ENCODE measurements at regions not wholly inside any gene's neighbourhood (a gene's known extent, or its start where the extent isn't known, plus 50 kb on each side); places are given as distances from the start of the nearest gene placed in this dataset.

DNA sequence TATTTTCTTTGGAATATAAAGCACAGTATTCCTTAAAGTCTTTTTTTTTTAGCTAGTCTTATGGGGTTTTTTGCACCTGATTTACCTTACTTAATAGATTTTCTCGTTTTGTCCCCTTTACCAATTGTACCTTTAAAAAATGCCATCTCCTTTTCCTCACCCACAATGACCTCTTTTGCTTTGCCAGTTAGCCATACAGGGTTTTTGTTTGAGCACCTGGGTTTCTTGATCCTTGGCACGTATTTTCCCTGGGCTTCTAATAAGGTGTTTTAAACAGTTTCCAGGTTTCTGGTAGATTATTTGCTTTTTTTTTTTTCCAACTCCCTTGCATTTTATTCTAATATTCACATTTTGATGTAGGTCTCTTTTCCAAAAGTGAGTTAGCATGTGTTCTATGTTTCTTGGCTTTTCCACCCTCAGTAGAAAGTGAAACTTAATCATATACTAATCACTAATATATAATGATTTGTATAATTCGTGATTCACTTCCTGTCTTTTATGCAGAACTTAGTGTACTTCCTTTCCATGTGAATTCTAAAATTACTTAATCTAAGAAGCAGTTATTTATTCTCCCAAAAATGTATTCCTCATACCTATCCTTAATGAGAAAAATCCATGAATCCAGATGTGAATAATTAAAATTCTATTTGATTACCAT is 673.9 kb upstream of the RGMB start:
- peaks cover 44% of the 10 kb centered on the region for H3K4me1 ChIP-seq (ENCODE audit: control insufficient read depth, insufficient read depth, low read length, unreplicated experiment)
- no peaks in the 10 kb centered on the region for H3K79me2 ChIP-seq (ENCODE audit: control insufficient read depth, insufficient read depth, low read length, unreplicated experiment)
- H3K27me3 ChIP-seq (ENCODE audit: insufficient read depth, low read length), result no peaks in the 10 kb centered on the region
- no peak overlapping the region for H2AFZ ChIP-seq (ENCODE audit: low read length, unreplicated experiment)
- H3K36me3 ChIP-seq (ENCODE audit: insufficient read depth, low read length), result no peaks in the 10 kb centered on the region
- H3K27ac ChIP-seq (ENCODE audit: low read depth, low read length), result peak overlapping the region; percentile 80
- no peak overlapping the region for H3K4me3 ChIP-seq (ENCODE audit: low read depth, low read length)

DNA sequence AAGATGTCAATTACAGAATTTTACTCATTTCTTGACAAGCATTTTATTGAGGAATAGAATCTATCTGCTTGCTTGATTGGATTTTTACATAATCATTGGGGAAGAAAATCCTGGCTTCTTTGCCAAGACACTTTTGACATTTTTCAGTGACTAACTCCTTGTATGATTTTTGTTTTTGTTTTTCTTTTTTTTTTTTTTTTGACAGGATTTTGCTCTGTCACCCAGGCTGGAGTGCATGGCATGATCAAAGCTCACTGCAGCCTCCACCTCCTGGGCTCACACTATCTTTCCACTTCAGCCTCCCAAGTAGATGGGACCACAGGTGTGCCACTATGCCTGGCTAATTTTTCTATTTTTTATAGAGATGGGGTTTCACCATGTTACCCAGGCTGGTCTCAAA is 672.3 kb upstream of the RGMB start:
- Histone ChIP-seq H3K27me3 (ENCODE audit: insufficient read depth, low read length) (no peaks in the 10 kb centered on the region), H3K27ac (ENCODE audit: low read depth, low read length) (peak overlapping the region; percentile 80), H3K4me1 (ENCODE audit: control insufficient read depth, insufficient read depth, low read length, unreplicated experiment) (peaks cover 40% of the 10 kb centered on the region), H2AFZ (ENCODE audit: low read length, unreplicated experiment) (no peak overlapping the region), H3K4me3 (ENCODE audit: low read depth, low read length) (no peak overlapping the region), H3K79me2 (ENCODE audit: control insufficient read depth, insufficient read depth, low read length, unreplicated experiment) (no peaks in the 10 kb centered on the region), H3K36me3 (ENCODE audit: insufficient read depth, low read length) (no peaks in the 10 kb centered on the region)

DNA sequence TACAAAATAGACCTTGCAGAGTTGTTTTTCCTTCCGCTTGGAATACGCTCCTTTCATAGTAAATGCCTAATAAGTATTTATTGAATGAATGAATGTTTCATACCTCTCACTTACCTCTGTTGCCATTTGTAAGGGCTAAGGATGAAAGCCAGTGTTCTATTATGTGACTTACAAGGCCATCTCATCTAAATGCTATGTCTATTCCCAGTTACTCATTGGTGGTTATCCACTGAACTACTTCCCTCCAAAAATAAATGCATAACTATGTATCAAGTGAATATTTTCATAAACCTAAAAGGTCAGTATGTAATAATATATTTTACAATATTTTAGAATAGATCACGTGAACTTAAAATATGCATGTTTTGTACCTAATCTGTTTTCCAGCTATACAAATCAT is 670.5 kb upstream of the RGMB start:
- H3K27ac ChIP-seq (ENCODE audit: low read depth, low read length), result no peak overlapping the region
- H2AFZ ChIP-seq (ENCODE audit: low read length, unreplicated experiment), result no peak overlapping the region

DNA sequence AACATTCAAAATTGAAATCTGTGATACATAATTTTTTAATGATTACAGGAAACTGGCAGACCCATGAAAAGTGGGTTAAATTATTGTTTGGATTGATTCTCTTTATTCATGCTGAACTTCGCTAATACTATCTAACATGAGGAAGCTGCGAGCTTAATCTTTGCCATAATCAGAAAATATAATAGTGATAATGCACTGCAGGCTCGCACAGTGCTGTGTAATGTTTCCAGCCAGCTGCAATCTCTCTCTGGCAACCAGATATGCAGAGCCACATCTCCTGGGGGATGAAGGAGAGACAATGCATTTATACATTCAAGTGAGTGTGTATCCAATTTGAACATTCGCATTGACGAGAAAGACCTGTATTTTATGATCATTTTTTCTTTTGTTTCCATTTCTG is 669.7 kb upstream of the RGMB start:
- peaks cover 53% of the 10 kb centered on the region for H3K4me1 ChIP-seq (ENCODE audit: control insufficient read depth, insufficient read depth, low read length, unreplicated experiment)
- no peak overlapping the region for H2AFZ ChIP-seq (ENCODE audit: low read length, unreplicated experiment)
- H3K79me2 ChIP-seq (ENCODE audit: control insufficient read depth, insufficient read depth, low read length, unreplicated experiment), result no peaks in the 10 kb centered on the region
- H3K27ac ChIP-seq (ENCODE audit: low read depth, low read length), result no peak overlapping the region
- no peaks in the 10 kb centered on the region for H3K27me3 ChIP-seq (ENCODE audit: insufficient read depth, low read length)
- no peak overlapping the region for H3K4me3 ChIP-seq (ENCODE audit: low read depth, low read length)
- H3K36me3 ChIP-seq (ENCODE audit: insufficient read depth, low read length), result no peaks in the 10 kb centered on the region

More for the DNA sequence above, 670.5 kb upstream of the RGMB start:
- Histone ChIP-seq H3K27me3 (ENCODE audit: insufficient read depth, low read length) (no peaks in the 10 kb centered on the region), H3K4me1 (ENCODE audit: control insufficient read depth, insufficient read depth, low read length, unreplicated experiment) (peaks cover 48% of the 10 kb centered on the region), H3K36me3 (ENCODE audit: insufficient read depth, low read length) (no peaks in the 10 kb centered on the region), H3K79me2 (ENCODE audit: control insufficient read depth, insufficient read depth, low read length, unreplicated experiment) (no peaks in the 10 kb centered on the region), H3K4me3 (ENCODE audit: low read depth, low read length) (no peak overlapping the region)

DNA sequence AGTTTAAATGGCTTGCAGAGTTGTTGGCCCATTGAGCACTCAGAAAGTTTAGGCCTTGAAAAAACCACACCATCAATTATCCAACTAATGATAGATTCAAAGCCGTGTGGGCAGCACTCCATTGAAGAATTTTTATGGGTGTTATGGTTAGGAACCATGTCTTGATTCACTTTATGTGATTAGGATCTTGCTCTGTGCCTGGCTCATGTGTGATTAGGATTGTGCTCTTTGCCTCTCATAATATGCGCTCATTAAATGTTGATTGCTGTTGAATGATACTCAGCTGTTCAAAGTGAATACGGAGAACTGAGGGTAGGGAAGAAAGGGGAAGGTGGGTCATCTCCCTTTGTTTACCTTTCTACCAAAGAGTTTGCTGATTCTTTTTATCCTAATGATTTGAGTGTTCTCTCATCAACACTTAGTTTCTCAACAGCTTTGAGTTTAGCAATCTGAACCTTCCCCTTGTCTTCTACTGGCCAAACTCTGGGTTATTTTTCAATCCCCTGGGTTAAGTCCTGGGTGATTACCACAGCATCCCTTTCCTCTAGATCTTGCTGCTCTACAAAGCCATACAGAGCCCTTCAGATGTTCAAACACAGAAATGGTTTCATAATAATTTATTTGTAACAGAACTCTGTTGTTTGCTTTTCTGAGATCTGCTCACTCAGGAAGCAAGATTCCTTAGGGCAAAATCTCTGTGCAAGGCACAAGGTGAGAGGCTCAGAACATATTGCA is 668.8 kb upstream of the RGMB start:
- peaks cover 57% of the 10 kb centered on the region for H3K4me1 ChIP-seq (ENCODE audit: control insufficient read depth, insufficient read depth, low read length, unreplicated experiment)
- no peak overlapping the region for H2AFZ ChIP-seq (ENCODE audit: low read length, unreplicated experiment)
- no peak overlapping the region for H3K4me3 ChIP-seq (ENCODE audit: low read depth, low read length)
- H3K27me3 ChIP-seq (ENCODE audit: insufficient read depth, low read length), result no peaks in the 10 kb centered on the region
- peak overlapping the region; percentile 9; the same call in 1 of the 2 replicates for H3K27ac ChIP-seq (ENCODE audit: low read depth, low read length)
- no peaks in the 10 kb centered on the region for H3K79me2 ChIP-seq (ENCODE audit: control insufficient read depth, insufficient read depth, low read length, unreplicated experiment)
- H3K36me3 ChIP-seq (ENCODE audit: insufficient read depth, low read length), result no peaks in the 10 kb centered on the region

DNA sequence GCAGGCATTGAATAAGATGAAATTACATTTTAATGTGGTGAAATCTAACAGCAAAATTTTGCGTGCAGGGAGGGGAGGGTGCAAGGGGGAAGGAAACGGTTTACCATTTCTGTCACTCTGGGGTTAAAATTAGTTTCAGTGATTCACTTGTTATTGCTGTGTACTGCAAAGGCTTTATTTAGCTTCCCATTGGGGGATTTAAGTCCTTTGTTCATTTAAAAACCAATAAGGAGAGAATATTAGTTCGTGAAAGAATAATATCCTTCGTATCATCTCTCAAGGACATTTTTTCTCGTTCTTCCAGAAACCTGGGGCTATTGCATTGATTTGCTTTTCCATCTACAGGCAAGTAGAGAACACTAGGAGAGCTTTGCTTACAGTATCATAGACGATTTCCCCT is 667.8 kb upstream of the RGMB start:
- Histone ChIP-seq H3K4me1 (ENCODE audit: control insufficient read depth, insufficient read depth, low read length, unreplicated experiment) (peaks cover 58% of the 10 kb centered on the region), H3K36me3 (ENCODE audit: insufficient read depth, low read length) (no peaks in the 10 kb centered on the region), H3K27me3 (ENCODE audit: insufficient read depth, low read length) (no peaks in the 10 kb centered on the region), H3K4me3 (ENCODE audit: low read depth, low read length) (no peak overlapping the region), H3K27ac (ENCODE audit: low read depth, low read length) (peak overlapping the region; percentile 100; the same call in 1 of the 2 replicates), H3K79me2 (ENCODE audit: control insufficient read depth, insufficient read depth, low read length, unreplicated experiment) (no peaks in the 10 kb centered on the region), H2AFZ (ENCODE audit: low read length, unreplicated experiment) (no peak overlapping the region)

DNA sequence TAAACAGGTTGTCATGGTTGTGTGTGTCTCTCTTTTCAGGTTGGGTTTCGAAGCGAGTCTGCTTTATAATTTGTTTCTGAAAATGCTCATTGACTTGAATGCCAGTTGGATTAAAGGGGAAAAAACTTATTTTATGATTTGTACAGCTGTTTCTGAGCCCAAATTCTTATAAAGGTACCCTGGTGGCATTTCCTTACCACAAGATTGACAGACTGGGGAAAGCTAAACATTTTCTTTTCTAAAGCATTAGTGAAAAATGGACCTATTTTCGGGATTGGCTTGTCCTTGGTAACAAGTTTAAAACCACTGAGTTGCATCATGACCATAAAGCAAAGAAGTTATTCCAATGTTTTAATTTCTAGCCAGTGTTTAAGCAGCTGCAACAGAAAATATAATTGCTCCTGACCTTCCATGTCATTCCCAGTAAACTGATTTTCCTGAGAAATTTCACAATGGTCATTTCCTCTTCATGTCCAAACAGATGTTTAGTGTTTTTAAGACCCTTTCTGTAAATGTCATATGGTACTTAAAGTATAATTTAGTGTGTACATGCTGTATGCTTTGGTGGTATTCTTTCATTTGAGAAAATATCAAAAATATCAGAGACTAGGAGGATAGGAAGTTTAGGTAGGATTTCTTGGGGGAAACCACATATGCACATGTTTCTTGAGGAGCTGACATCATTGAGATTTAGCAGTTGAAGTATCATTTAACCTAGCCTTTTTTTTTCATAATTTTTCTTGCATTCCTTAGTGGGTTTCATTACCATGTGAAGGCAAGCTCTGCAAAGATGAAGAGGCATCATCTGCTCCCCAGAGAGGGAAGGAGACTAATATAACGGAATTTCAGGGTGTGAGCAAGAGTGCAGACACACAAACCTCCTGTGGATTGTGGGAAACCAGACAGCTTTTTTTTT is 667.1 kb upstream of the RGMB start:
- H2AFZ ChIP-seq (ENCODE audit: low read length, unreplicated experiment), result peak overlapping the region; percentile 36
- no peaks in the 10 kb centered on the region for H3K36me3 ChIP-seq (ENCODE audit: insufficient read depth, low read length)
- no peaks in the 10 kb centered on the region for H3K27me3 ChIP-seq (ENCODE audit: insufficient read depth, low read length)
- peaks cover 56% of the 10 kb centered on the region for H3K4me1 ChIP-seq (ENCODE audit: control insufficient read depth, insufficient read depth, low read length, unreplicated experiment)
- no peaks in the 10 kb centered on the region for H3K79me2 ChIP-seq (ENCODE audit: control insufficient read depth, insufficient read depth, low read length, unreplicated experiment)
- H3K27ac ChIP-seq (ENCODE audit: low read depth, low read length), result peak overlapping the region; percentile 100
- no peak overlapping the region for H3K4me3 ChIP-seq (ENCODE audit: low read depth, low read length)

DNA sequence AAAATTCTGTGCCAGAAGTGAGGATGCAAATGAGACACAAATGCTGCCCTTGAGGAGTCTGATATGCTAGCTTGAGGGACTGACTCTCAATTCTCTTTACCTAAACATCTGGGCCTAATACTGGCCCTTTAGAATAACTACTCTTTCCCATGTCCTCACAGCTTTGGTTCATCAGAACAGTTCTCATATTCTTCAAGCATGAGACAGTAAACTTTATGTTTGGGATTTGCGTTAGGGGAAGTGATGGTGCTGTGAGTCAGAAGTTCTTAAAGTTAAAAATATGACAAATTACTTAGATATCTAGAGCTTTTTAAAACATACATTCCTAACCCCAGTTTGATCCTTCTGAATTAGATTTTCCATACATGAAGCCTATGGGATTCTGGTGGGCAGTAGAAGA is 665.0 kb upstream of the RGMB start:
- Histone ChIP-seq H2AFZ (ENCODE audit: low read length, unreplicated experiment) (peak overlapping the region; percentile 26), H3K27me3 (ENCODE audit: insufficient read depth, low read length) (no peaks in the 10 kb centered on the region), H3K4me3 (ENCODE audit: low read depth, low read length) (peak overlapping the region; percentile 34), H3K79me2 (ENCODE audit: control insufficient read depth, insufficient read depth, low read length, unreplicated experiment) (no peaks in the 10 kb centered on the region), H3K36me3 (ENCODE audit: insufficient read depth, low read length) (no peaks in the 10 kb centered on the region), H3K27ac (ENCODE audit: low read depth, low read length) (peak overlapping the region; percentile 100), H3K4me1 (ENCODE audit: control insufficient read depth, insufficient read depth, low read length, unreplicated experiment) (peaks cover 50% of the 10 kb centered on the region)

DNA sequence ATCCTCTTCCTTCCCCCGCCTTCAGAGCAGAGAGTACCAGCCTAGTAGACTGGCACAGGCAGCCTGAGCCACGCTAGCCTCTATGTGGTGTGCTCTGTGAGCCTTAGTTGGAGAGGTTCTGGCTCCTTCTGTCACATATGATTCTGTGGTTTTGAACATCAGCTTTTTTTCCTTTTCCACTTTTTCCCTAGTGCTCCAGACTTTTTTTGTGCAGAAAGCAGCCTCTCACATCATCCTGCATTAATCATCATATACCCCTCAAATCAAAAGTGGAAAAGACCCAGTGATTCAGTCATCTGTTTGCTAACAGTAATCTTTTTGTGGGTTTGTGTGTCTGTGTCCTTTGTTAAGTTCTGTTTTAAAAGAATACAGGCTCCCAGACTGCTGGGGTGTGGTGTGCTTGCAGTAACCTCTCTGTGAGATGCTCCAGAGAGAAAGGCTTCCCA is 663.9 kb upstream of the RGMB start:
- peaks cover 50% of the 10 kb centered on the region for H3K4me1 ChIP-seq (ENCODE audit: control insufficient read depth, insufficient read depth, low read length, unreplicated experiment)
- H3K27ac ChIP-seq (ENCODE audit: low read depth, low read length), result peak overlapping the region; percentile 100
- no peaks in the 10 kb centered on the region for H3K79me2 ChIP-seq (ENCODE audit: control insufficient read depth, insufficient read depth, low read length, unreplicated experiment)
- no peaks in the 10 kb centered on the region for H3K36me3 ChIP-seq (ENCODE audit: insufficient read depth, low read length)
- no peak overlapping the region for H2AFZ ChIP-seq (ENCODE audit: low read length, unreplicated experiment)
- peak overlapping the region; percentile 34 for H3K4me3 ChIP-seq (ENCODE audit: low read depth, low read length)
- H3K27me3 ChIP-seq (ENCODE audit: insufficient read depth, low read length), result no peaks in the 10 kb centered on the region

DNA sequence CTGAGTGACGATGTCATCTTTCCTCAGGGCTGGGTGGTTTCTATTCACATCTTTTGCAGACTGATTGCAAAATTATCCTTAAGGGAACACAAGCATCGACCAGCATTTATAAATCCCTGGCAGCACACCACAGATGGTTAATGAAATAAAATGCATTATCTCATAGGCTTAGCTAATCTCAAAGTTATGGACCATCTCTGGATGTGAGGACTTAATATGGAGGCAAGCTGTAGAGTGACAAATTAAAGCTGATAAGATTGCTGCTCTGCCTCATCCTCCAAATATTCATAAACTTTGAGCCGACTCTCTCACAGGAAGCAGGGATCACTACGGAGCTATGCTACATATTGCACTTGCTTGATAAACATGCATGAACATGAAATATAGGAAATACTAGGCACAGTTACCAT is 663.2 kb upstream of the RGMB start:
- H3K4me3 ChIP-seq (ENCODE audit: low read depth, low read length), result peak overlapping the region; percentile 16; the same call in 1 of the 2 replicates
- H3K27ac ChIP-seq (ENCODE audit: low read depth, low read length), result peak overlapping the region; percentile 100
- no peaks in the 10 kb centered on the region for H3K79me2 ChIP-seq (ENCODE audit: control insufficient read depth, insufficient read depth, low read length, unreplicated experiment)
- peaks cover 50% of the 10 kb centered on the region for H3K4me1 ChIP-seq (ENCODE audit: control insufficient read depth, insufficient read depth, low read length, unreplicated experiment)
- no peaks in the 10 kb centered on the region for H3K27me3 ChIP-seq (ENCODE audit: insufficient read depth, low read length)
- peak overlapping the region; percentile 37 for H2AFZ ChIP-seq (ENCODE audit: low read length, unreplicated experiment)
- no peaks in the 10 kb centered on the region for H3K36me3 ChIP-seq (ENCODE audit: insufficient read depth, low read length)

All from ACC112 (cell line).